ENCODE measurements at regions not wholly inside any gene's neighbourhood (a gene's known extent, or its start where the extent isn't known, plus 50 kb on each side); places are given as distances from the start of the nearest gene placed in this dataset.

DNA sequence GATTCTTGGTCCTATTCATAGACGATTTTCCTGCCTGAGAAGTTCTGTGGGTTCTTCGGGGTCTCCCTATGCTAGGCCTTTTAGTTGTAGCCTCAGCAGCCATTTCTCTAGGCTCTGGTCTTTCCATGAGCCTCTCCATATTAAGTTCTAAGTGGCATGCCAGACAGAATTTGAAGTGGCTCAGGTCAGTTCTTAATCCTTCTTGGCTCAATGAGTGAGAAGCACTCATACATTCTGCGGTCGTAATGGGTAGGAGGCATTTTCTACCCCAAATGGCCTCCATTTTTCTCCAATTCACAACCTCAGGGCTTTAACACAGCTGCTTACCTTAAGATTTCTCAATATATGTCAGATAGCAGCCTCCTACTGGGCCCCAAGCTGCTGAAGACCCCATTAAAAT, 405.3 kb upstream of the GALNT5 start:
- no peaks in the 10 kb centered on the region for H3K36me3 ChIP-seq (ENCODE audit: control insufficient read depth, insufficient read depth, low read length)
- no peak for TF ChIP-seq CTCF (IDR thresholded peaks at IDR 0.05; ENCODE audit: insufficient read depth, low read length, poor library complexity, severe bottlenecking)
- H3K4me3 ChIP-seq (replicated peaks; ENCODE audit: low read depth, low read length) = no peak overlapping the region
- DNase-seq (ENCODE audit: extremely low read depth, insufficient read length) = no peak
- no peaks in the 10 kb centered on the region for H3K27me3 ChIP-seq (replicated peaks; ENCODE audit: control insufficient read depth, insufficient read depth, low read length)

DNA sequence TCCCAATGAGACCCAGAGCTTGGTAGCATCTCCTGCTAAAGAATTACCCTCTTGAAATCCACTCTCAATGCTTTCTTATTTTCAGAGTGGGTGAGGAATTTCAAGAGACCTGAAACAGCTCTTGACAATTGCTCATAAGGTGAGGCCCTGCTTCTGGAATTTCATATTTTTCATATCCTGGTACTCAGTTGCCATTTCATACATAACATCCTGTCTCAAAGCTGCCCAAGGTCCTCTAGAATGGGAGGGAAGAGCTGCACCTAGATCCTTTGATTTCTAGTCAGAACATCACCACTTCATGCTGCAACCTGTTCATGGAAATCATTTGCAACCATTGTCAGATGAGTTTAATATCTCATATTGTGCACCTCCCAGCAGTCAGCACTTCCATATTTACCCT, 404.8 kb upstream of the GALNT5 start:
- TF ChIP-seq CTCF (IDR thresholded peaks at IDR 0.05; ENCODE audit: insufficient read depth, low read length, poor library complexity, severe bottlenecking) = no peak
- H3K4me3 ChIP-seq (replicated peaks; ENCODE audit: low read depth, low read length) = no peak overlapping the region
- no peaks in the 10 kb centered on the region for H3K27me3 ChIP-seq (replicated peaks; ENCODE audit: control insufficient read depth, insufficient read depth, low read length)
- no peaks in the 10 kb centered on the region for H3K36me3 ChIP-seq (ENCODE audit: control insufficient read depth, insufficient read depth, low read length)
- DNase-seq (ENCODE audit: extremely low read depth, insufficient read length) = no peak

DNA sequence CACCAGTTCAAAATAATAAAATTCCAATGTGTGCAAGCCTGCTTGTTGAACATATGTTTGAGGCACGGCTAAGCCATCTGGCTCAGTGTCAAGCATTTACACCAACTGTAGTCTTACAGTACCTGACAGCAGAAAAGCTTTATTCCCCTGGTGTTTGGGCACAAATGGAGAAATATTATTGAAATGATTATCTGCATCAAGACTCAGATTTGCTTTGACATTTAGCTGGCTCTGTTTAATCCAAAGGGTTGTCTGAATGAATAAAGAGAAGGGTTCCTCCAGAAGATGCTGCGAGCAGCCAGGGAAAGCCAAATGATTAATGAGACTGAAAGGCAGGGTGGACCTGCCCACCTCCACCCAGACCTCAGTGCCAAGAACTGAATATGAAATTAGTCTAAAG, 393.2 kb upstream of the GALNT5 start:
- no peak overlapping the region for H3K4me3 ChIP-seq (replicated peaks; ENCODE audit: low read depth, low read length)
- no peak for DNase-seq (ENCODE audit: extremely low read depth, insufficient read length)
- no peaks in the 10 kb centered on the region; the same call in 1 of the 2 replicates for H3K27me3 ChIP-seq (replicated peaks; ENCODE audit: control insufficient read depth, insufficient read depth, low read length)
- no peak for TF ChIP-seq CTCF (IDR thresholded peaks at IDR 0.05; ENCODE audit: insufficient read depth, low read length, poor library complexity, severe bottlenecking)
- no peaks in the 10 kb centered on the region for H3K36me3 ChIP-seq (ENCODE audit: control insufficient read depth, insufficient read depth, low read length)

- no peak overlapping the region for H3K4me3 ChIP-seq (replicated peaks; ENCODE audit: low read depth, low read length)
- no peak for TF ChIP-seq CTCF (IDR thresholded peaks at IDR 0.05; ENCODE audit: insufficient read depth, low read length, poor library complexity, severe bottlenecking)
- DNase-seq (ENCODE audit: extremely low read depth, insufficient read length) = no peak
- H3K27me3 ChIP-seq (replicated peaks; ENCODE audit: control insufficient read depth, insufficient read depth, low read length) = no peaks in the 10 kb centered on the region; the same call in 1 of the 2 replicates
- no peaks in the 10 kb centered on the region for H3K36me3 ChIP-seq (ENCODE audit: control insufficient read depth, insufficient read depth, low read length)
These were observed 392.8 kb upstream of the GALNT5 start for GRCh38 chr2:156864753-156865152.

GRCh38 chr2:156867201-156867600, 390.3 kb upstream of the GALNT5 start:
- no peak for TF ChIP-seq CTCF (IDR thresholded peaks at IDR 0.05; ENCODE audit: insufficient read depth, low read length, poor library complexity, severe bottlenecking)

GRCh38 chr2:156874707-156875106, 382.8 kb upstream of the GALNT5 start:
- Histone ChIP-seq H3K36me3 (ENCODE audit: control insufficient read depth, insufficient read depth, low read length) (no peaks in the 10 kb centered on the region), H3K4me3 (replicated peaks; ENCODE audit: low read depth, low read length) (no peak overlapping the region), H3K27me3 (replicated peaks; ENCODE audit: control insufficient read depth, insufficient read depth, low read length) (no peaks in the 10 kb centered on the region)
- no peak for DNase-seq (ENCODE audit: extremely low read depth, insufficient read length)
- no peak for TF ChIP-seq CTCF (IDR thresholded peaks at IDR 0.05; ENCODE audit: insufficient read depth, low read length, poor library complexity, severe bottlenecking)

More at GRCh38 chr2:156867201-156867600, 390.3 kb upstream of the GALNT5 start:
- H3K36me3 ChIP-seq (ENCODE audit: control insufficient read depth, insufficient read depth, low read length) = no peaks in the 10 kb centered on the region
- no peak for DNase-seq (ENCODE audit: extremely low read depth, insufficient read length)
- H3K4me3 ChIP-seq (replicated peaks; ENCODE audit: low read depth, low read length) = no peak overlapping the region
- H3K27me3 ChIP-seq (replicated peaks; ENCODE audit: control insufficient read depth, insufficient read depth, low read length) = no peaks in the 10 kb centered on the region; the same call in 1 of the 2 replicates

All from GM06990 (cell line).